Testis (tissue), 2 donors: ENCODE measurements at regions not wholly inside any gene's neighbourhood (a gene's known extent, or its start where the extent isn't known, plus 50 kb on each side); places are given as distances from the start of the nearest gene placed in this dataset.

Source experiments
- DNase-seq: peaks from one replicate; pipeline ENCODE4 v3.0.0-alpha.2; 2019
- H3K27ac ChIP-seq, 2 donors: fragments of 200-600 bp; sonication (generic); one replicate each; pipeline ENCODE4 v1.5.1; 2019
- H3K27me3 ChIP-seq: fragments of 200-600 bp; sonication (generic); one replicate; pipeline ENCODE4 v1.5.1; 2019
- H3K36me3 ChIP-seq: fragments of 200-600 bp; sonication (generic); one replicate; pipeline ENCODE4 v1.5.1; 2017; ENCODE audit warnings: low read depth; ENCODE audit errors: missing control alignments
- H3K4me1 ChIP-seq: fragments of 200-600 bp; sonication (generic); one replicate; pipeline ENCODE4 v1.5.1; 2019
- H3K4me3 ChIP-seq, 2 donors: fragments of 200-600 bp; sonication (generic); one replicate each; pipeline ENCODE4 v1.5.1; 2017 to 2019
- H3K9me3 ChIP-seq: fragments of 200-600 bp; sonication (generic); one replicate; pipeline ENCODE4 v1.5.1; 2017
- CTCF ChIP-seq, 3 experiments: fragments of 450-650 bp in 2 of 3; fragments of 200-600 bp in 1 of 3; sonication (generic) in 1 of 3; IDR thresholded peaks; one replicate each; pipeline ENCODE4 v1.5.1; 2016 to 2019; ENCODE audit warnings: antibody characterized with exemption in 3 of 3, mild to moderate bottlenecking in 2 of 3, moderate library complexity in 1 of 3
- POLR2A ChIP-seq: fragments of 450-650 bp; IDR thresholded peaks from one replicate; pipeline ENCODE4 v1.6.1; 2017; ENCODE audit warnings: antibody characterized with exemption, mild to moderate bottlenecking, moderate library complexity
- WGBS, 2 donors: methylation state at CpG; one replicate each; pipeline ENCODE4 v1.1.5; 2018; 5-methylcytosine and 5-hydroxymethylcytosine counted together
- intact Hi-C: fragments of 100-400 bp; cut with DNase I; formaldehyde crosslinking; loops from one replicate; pipeline ENCODE4 v1.15.1; 2023; ENCODE audit warnings: low total_unique reads

- Histone ChIP-seq H3K36me3 (no peaks in the 10 kb centered on the region), H3K27me3 (no peaks in the 10 kb centered on the region), H3K4me3 (no peak overlapping the region), H3K4me1 (no peaks in the 10 kb centered on the region), H3K27ac (no peak overlapping the region), H3K9me3 (no peaks in the 10 kb centered on the region)
- no peak for DNase-seq
- TF ChIP-seq CTCF (IDR thresholded peaks at IDR 0.05) (no peak), POLR2A (no peak)
- WGBS, 2 donors: 69 to 77% methylated on average over 6 of the region's 6 CpGs
- intact Hi-C loops: no loop called here
Observed at GRCh38 chr18:75115514-75115913, 93.4 kb downstream of the PTGR3 start.
